Fibroblast of the aortic adventitia (primary cell): ENCODE measurements at regions not wholly inside any gene's neighbourhood (a gene's known extent, or its start where the extent isn't known, plus 50 kb on each side); places are given as distances from the start of the nearest gene placed in this dataset.
"Not testable (repeated sequence)": the region's sequence is repeated elsewhere in the genome, so short reads cannot be mapped to it uniquely, and the experiment has no call there.

ENCODE experiments used
- DNase-seq: peaks from one replicate; pipeline ENCODE4 v3.0.0-alpha.2; 2010; ENCODE audit warnings: low read depth
- H3K4me3 ChIP-seq: 2 replicates; pipeline ENCODE4 v1.5.1; 2011; ENCODE audit warnings: low read depth, mild to moderate bottlenecking, control low read depth, low read length, moderate library complexity
- TF ChIP-seq, protein P1 (sequence below): IDR thresholded peaks from 2 replicates; pipeline ENCODE4 v1.5.1; 2011; ENCODE audit warnings: mild to moderate bottlenecking, low read length, control low read depth, inconsistent platforms; ENCODE audit not compliant: insufficient read depth

DNA sequence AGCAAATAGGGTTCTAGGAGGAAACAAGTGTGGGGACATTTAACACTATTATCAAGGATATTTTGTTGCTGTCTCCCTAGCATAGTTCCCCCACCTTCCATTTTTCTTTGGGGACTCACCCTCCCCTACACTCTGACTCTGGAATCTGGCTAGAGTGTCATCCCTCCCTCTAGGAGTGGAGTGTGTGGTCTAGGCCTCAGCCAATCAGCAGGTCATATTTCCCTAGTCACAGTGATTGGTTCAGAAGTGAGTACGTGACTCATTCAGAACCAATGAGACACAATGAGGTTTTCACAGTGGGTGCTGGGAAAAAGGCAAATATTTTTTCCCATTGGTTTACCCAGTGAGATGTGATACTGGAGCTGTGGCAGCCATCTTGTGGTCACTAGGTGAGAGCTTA, 234.4 kb downstream of the SHQ1 start:
- TF ChIP-seq, protein P1, sequence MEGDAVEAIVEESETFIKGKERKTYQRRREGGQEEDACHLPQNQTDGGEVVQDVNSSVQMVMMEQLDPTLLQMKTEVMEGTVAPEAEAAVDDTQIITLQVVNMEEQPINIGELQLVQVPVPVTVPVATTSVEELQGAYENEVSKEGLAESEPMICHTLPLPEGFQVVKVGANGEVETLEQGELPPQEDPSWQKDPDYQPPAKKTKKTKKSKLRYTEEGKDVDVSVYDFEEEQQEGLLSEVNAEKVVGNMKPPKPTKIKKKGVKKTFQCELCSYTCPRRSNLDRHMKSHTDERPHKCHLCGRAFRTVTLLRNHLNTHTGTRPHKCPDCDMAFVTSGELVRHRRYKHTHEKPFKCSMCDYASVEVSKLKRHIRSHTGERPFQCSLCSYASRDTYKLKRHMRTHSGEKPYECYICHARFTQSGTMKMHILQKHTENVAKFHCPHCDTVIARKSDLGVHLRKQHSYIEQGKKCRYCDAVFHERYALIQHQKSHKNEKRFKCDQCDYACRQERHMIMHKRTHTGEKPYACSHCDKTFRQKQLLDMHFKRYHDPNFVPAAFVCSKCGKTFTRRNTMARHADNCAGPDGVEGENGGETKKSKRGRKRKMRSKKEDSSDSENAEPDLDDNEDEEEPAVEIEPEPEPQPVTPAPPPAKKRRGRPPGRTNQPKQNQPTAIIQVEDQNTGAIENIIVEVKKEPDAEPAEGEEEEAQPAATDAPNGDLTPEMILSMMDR = no peak
- H3K4me3 ChIP-seq = no peak overlapping the region

DNA sequence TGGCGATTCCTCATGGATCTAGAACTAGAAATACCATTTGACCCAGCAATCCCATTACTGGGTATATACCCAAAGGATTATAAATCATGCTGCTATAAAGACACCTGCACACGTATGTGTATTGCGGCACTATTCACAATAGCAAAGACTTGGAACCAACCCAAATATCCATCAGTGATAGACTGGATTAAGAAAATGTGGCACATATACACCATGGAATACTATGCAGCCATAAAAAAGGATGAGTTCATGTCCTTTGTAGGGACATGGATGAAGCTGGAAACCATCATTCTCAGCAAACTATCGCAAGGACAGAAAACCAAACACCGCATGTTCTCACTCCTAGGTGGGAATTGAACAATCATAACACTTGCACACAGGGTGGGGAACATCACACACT, 239.1 kb downstream of the SHQ1 start:
- not testable (repeated sequence) for H3K4me3 ChIP-seq, DNase-seq

More for the DNA sequence above, 234.4 kb downstream of the SHQ1 start:
- DNase-seq = no peak

GRCh38 chr3:72606005-72606800, 242.0 kb downstream of the SHQ1 start:
- TF ChIP-seq, protein P1 = no peak
- no peak for DNase-seq
- H3K4me3 ChIP-seq = no peak overlapping the region

GRCh38 chr3:72604328-72604727, 243.9 kb downstream of the SHQ1 start:
- no peak for DNase-seq
- TF ChIP-seq, protein P1 = no peak
- no peak overlapping the region for H3K4me3 ChIP-seq

DNA sequence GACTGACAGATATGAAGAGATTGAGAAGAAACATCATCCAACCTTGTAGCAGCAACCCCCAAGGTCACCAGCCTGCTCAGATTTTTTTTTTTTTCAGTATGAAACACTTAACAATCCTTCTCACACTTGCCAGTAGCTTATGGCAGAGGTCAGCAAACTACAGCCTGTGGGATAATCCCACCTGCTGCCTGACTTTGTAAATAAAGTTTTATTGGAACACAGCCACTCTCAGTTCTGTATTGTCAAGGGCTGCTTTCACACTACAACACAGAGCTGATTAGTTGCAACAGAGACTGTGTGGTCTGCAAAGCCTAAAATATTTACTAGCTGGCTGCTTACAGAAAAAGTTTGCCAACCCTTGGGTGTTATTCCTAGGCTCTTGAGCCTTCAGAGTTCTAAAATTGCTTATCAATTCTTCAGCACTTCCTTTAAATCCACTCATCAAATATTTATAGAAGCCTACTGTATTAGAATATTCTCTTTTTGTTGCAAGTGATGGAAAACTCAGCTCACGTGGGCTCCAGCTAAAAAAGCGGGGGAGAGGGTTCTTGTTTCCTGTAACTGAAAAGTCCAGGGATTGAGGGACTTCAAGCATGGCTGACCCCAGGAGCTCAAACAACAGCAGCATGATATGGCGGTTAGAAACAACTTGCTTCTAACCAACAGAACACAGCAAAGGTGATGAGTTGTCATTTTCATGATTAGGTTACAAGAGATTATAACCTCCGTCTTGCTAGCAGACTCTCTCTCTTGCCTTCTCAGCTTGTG, 246.1 kb downstream of the SHQ1 start:
- TF ChIP-seq, protein P1 = no peak
- no peak overlapping the region for H3K4me3 ChIP-seq

DNA sequence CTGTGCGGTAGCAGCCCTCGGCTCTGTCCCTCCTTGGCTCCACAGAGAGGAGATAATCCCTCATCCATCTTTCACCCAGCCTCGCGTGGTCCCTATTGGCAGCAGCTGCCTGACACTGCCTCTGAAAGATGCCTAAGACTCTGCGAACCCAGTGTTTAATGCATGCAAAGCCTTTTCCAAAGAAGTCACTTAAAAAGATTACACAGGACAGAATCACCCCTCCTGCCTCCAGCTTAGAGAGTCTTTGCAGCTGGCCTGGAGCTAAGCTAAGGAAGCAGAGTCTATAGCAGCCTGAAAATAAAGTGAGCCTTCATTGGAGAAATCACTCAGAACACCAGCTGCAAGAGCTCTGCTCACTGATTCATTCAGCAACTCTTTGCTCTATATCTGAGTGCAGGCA, 247.2 kb downstream of the SHQ1 start:
- no peak for DNase-seq
- TF ChIP-seq, protein P1 = no peak
- no peak overlapping the region for H3K4me3 ChIP-seq

More for the DNA sequence above, 246.1 kb downstream of the SHQ1 start:
- DNase-seq = no peak

- TF ChIP-seq, protein P1 = no peak
- no peak for DNase-seq
- no peak overlapping the region for H3K4me3 ChIP-seq
Observed at GRCh38 chr3:72597756-72598195, 250.5 kb downstream of the SHQ1 start.
